ENCODE measurements at regions not wholly inside any gene's neighbourhood (a gene's known extent, or its start where the extent isn't known, plus 50 kb on each side); places are given as distances from the start of the nearest gene placed in this dataset.
"Not testable (repeated sequence)": the region's sequence is repeated elsewhere in the genome, so short reads cannot be mapped to it uniquely, and the experiment has no call there.

GRCh38 chrX:110964786-110965185 is 131.2 kb upstream of the PAK3 start:
- no peak for FAIRE-seq

GRCh38 chrX:110962451-110962850 is 133.5 kb upstream of the PAK3 start:
- FAIRE-seq = no peak

- no peak for FAIRE-seq
Observed at GRCh38 chrX:110955706-110956105, 140.3 kb upstream of the PAK3 start.

GRCh38 chrX:110954428-110955100 is 141.4 kb upstream of the PAK3 start:
- no peak for FAIRE-seq

GRCh38 chrX:110951472-110952269 is 144.3 kb upstream of the PAK3 start:
- no peak for FAIRE-seq

GRCh38 chrX:110944751-110945675 is 149.4 kb upstream of the CHRDL1 start:
- FAIRE-seq = no peak

GRCh38 chrX:110944311-110944750 is 148.7 kb upstream of the CHRDL1 start:
- no peak for FAIRE-seq

GRCh38 chrX:110941906-110942305 is 146.3 kb upstream of the CHRDL1 start:
- no peak for FAIRE-seq

- FAIRE-seq = no peak
Observed at GRCh38 chrX:110938977-110939732, 143.5 kb upstream of the CHRDL1 start.

- FAIRE-seq = no peak
Observed at GRCh38 chrX:110924871-110925270, 129.3 kb upstream of the CHRDL1 start.

- no peak for FAIRE-seq
Observed at GRCh38 chrX:110920991-110921390, 125.4 kb upstream of the CHRDL1 start.

GRCh38 chrX:110915570-110915969 is 120.0 kb upstream of the CHRDL1 start:
- no peak for FAIRE-seq

GRCh38 chrX:110915111-110915510 is 119.5 kb upstream of the CHRDL1 start:
- no peak for FAIRE-seq

GRCh38 chrX:110914281-110914680 is 118.7 kb upstream of the CHRDL1 start:
- no peak for FAIRE-seq

GRCh38 chrX:110904747-110905146 is 109.1 kb upstream of the CHRDL1 start:
- FAIRE-seq = not testable (repeated sequence)

GRCh38 chrX:110881971-110882370 is 86.4 kb upstream of the CHRDL1 start:
- no peak for FAIRE-seq

GRCh38 chrX:110877326-110877725 is 81.7 kb upstream of the CHRDL1 start:
- no peak for FAIRE-seq

- FAIRE-seq = no peak
Observed at GRCh38 chrX:110871839-110872238, 76.2 kb upstream of the CHRDL1 start.

GRCh38 chrX:110866421-110866820 is 70.8 kb upstream of the CHRDL1 start:
- no peak for FAIRE-seq

- no peak for FAIRE-seq
Observed at GRCh38 chrX:110863883-110864282, 68.3 kb upstream of the CHRDL1 start.

- no peak for FAIRE-seq
Observed at GRCh38 chrX:110858565-110858964, 62.9 kb upstream of the CHRDL1 start.

GRCh38 chrX:110853610-110854009 is 58.0 kb upstream of the CHRDL1 start:
- no peak for FAIRE-seq

GRCh38 chrX:110852180-110852579 is 56.6 kb upstream of the CHRDL1 start:
- no peak for FAIRE-seq

Measured in G401.6 (cell line).